Duodenal mucosa (tissue), 2 donors: ENCODE measurements at regions not wholly inside any gene's neighbourhood (a gene's known extent, or its start where the extent isn't known, plus 50 kb on each side); places are given as distances from the start of the nearest gene placed in this dataset.

ENCODE experiments used
- H3K27ac ChIP-seq: one replicate; pipeline ENCODE4 v1.7.0; 2013; ENCODE audit warnings: low read depth, low read length
- H3K27me3 ChIP-seq, 2 donors: one replicate each; pipeline ENCODE4 v1.7.0; 2013; ENCODE audit warnings: low read length in 2 of 2, control low read depth in 1 of 2; ENCODE audit not compliant: insufficient read depth in 2 of 2, control insufficient read depth in 1 of 2
- H3K36me3 ChIP-seq, 2 donors: one replicate each; pipeline ENCODE4 v1.7.0; 2013; ENCODE audit warnings: low read length in 2 of 2, control low read depth in 1 of 2; ENCODE audit not compliant: insufficient read depth in 2 of 2, control insufficient read depth in 1 of 2
- H3K4me1 ChIP-seq, 2 donors: one replicate each; pipeline ENCODE4 v1.7.0; 2013; ENCODE audit warnings: low read length in 2 of 2, control low read depth in 1 of 2; ENCODE audit not compliant: insufficient read depth in 2 of 2, control insufficient read depth in 1 of 2
- H3K4me3 ChIP-seq, 2 donors: one replicate each; pipeline ENCODE4 v1.7.0; 2013; ENCODE audit warnings: low read length in 2 of 2, low read depth in 1 of 2
- H3K9ac ChIP-seq, 2 donors: one replicate each; pipeline ENCODE4 v1.7.0; 2013; ENCODE audit warnings: low read length in 2 of 2, low read depth in 1 of 2
- H3K9me3 ChIP-seq, 2 donors: one replicate each; pipeline ENCODE4 v1.7.0; 2013; ENCODE audit warnings: low read length in 2 of 2, control low read depth in 1 of 2; ENCODE audit not compliant: control insufficient read depth in 1 of 2

GRCh38 chr3:59675495-59675894 is 625.7 kb upstream of the CFAP20DC start:
- Histone ChIP-seq H3K4me1 (no peaks in the 10 kb centered on the region), H3K9ac (no peak overlapping the region), H3K36me3 (no peaks in the 10 kb centered on the region), H3K4me3 (no peak overlapping the region), H3K27ac (no peak overlapping the region), H3K9me3 (no peaks in the 10 kb centered on the region), H3K27me3 (no peaks in the 10 kb centered on the region)

- H3K27me3 ChIP-seq, result no peaks in the 10 kb centered on the region
- no peak overlapping the region for H3K27ac ChIP-seq
- H3K36me3 ChIP-seq, result no peaks in the 10 kb centered on the region
- H3K9me3 ChIP-seq, result no peaks in the 10 kb centered on the region
- no peak overlapping the region for H3K4me3 ChIP-seq
- H3K9ac ChIP-seq, result no peak overlapping the region
- peaks cover 14 to 37% of the 10 kb centered on the region in 2 donors for H3K4me1 ChIP-seq
Measured at GRCh38 chr3:59663076-59663850, 613.4 kb upstream of the CFAP20DC start.

GRCh38 chr3:59660852-59661625 is 611.2 kb upstream of the CFAP20DC start:
- no peak overlapping the region for H3K27ac ChIP-seq
- no peaks in the 10 kb centered on the region for H3K9me3 ChIP-seq
- H3K4me1 ChIP-seq, result peaks cover 14 to 38% of the 10 kb centered on the region in 2 donors
- H3K36me3 ChIP-seq, result no peaks in the 10 kb centered on the region
- no peak overlapping the region for H3K9ac ChIP-seq
- no peaks in the 10 kb centered on the region for H3K27me3 ChIP-seq
- no peak overlapping the region for H3K4me3 ChIP-seq

- Histone ChIP-seq H3K4me1 (peaks cover 14 to 38% of the 10 kb centered on the region in 2 donors), H3K36me3 (no peaks in the 10 kb centered on the region), H3K4me3 (no peak overlapping the region), H3K27me3 (no peaks in the 10 kb centered on the region), H3K9ac (no peak overlapping the region), H3K27ac (no peak overlapping the region), H3K9me3 (no peaks in the 10 kb centered on the region)
Measured at GRCh38 chr3:59660376-59660775, 610.6 kb upstream of the CFAP20DC start.

- no peak overlapping the region for H3K9ac ChIP-seq
- H3K9me3 ChIP-seq, result no peaks in the 10 kb centered on the region
- H3K4me1 ChIP-seq, result peaks cover 14 to 33% of the 10 kb centered on the region in 2 donors
- no peak overlapping the region for H3K27ac ChIP-seq
- no peaks in the 10 kb centered on the region for H3K36me3 ChIP-seq
- H3K27me3 ChIP-seq, result no peaks in the 10 kb centered on the region
- no peak overlapping the region for H3K4me3 ChIP-seq
Measured at GRCh38 chr3:59659755-59660154, 609.9 kb upstream of the CFAP20DC start.

- no peak overlapping the region for H3K27ac ChIP-seq
- H3K9me3 ChIP-seq, result no peaks in the 10 kb centered on the region
- H3K4me1 ChIP-seq, result peaks cover 14 to 31% of the 10 kb centered on the region in 2 donors
- H3K36me3 ChIP-seq, result no peaks in the 10 kb centered on the region
- no peaks in the 10 kb centered on the region for H3K27me3 ChIP-seq
- no peak overlapping the region for H3K9ac ChIP-seq
- H3K4me3 ChIP-seq, result no peak overlapping the region
Measured at GRCh38 chr3:59658866-59659265, 609.0 kb upstream of the CFAP20DC start.

GRCh38 chr3:59658274-59658673 is 608.4 kb upstream of the CFAP20DC start:
- Histone ChIP-seq H3K36me3 (no peaks in the 10 kb centered on the region), H3K4me1 (peaks cover 14 to 31% of the 10 kb centered on the region in 2 donors), H3K27ac (no peak overlapping the region), H3K9me3 (no peaks in the 10 kb centered on the region), H3K9ac (no peak overlapping the region), H3K4me3 (no peak overlapping the region), H3K27me3 (no peaks in the 10 kb centered on the region)

- no peaks in the 10 kb centered on the region for H3K9me3 ChIP-seq
- H3K9ac ChIP-seq, result no peak overlapping the region
- no peaks in the 10 kb centered on the region for H3K36me3 ChIP-seq
- no peak overlapping the region for H3K4me3 ChIP-seq
- H3K4me1 ChIP-seq, result peaks cover 3 to 20% of the 10 kb centered on the region in 2 donors
- no peak overlapping the region for H3K27ac ChIP-seq
- no peaks in the 10 kb centered on the region for H3K27me3 ChIP-seq
Measured at GRCh38 chr3:59655418-59656015, 605.7 kb upstream of the CFAP20DC start.

GRCh38 chr3:59654480-59655417 is 604.9 kb upstream of the CFAP20DC start:
- H3K36me3 ChIP-seq, result no peaks in the 10 kb centered on the region
- no peak overlapping the region for H3K9ac ChIP-seq
- H3K4me3 ChIP-seq, result no peak overlapping the region
- H3K27me3 ChIP-seq, result no peaks in the 10 kb centered on the region
- peaks cover 0 to 3% of the 10 kb centered on the region in 2 donors for H3K9me3 ChIP-seq
- H3K4me1 ChIP-seq, result peaks cover 0 to 12% of the 10 kb centered on the region in 2 donors
- no peak overlapping the region for H3K27ac ChIP-seq
